Heart left ventricle (tissue), 16 donors: ENCODE measurements at regions not wholly inside any gene's neighbourhood (a gene's known extent, or its start where the extent isn't known, plus 50 kb on each side); places are given as distances from the start of the nearest gene placed in this dataset.

Experiments
- ATAC-seq, 4 donors: fragments of 200-7000 bp; cut with Tn5 transposase; one replicate each; pipeline ENCODE4 v1.9.1; 2020 to 2022; ENCODE audit warnings: moderate library complexity in 4 of 4, mild to moderate bottlenecking in 3 of 4, moderate number of reproducible peaks in 1 of 4
- DNase-seq, 5 donors: peaks; one replicate each; pipeline ENCODE4 v3.0.0-alpha.2; 2020
- H3K27ac ChIP-seq, 12 donors: fragments of 200-600 bp; sonication (generic) in 4 of 12; one replicate each; pipeline versions ENCODE4 v1.5.0 to v1.8.0; 2016 to 2022; ENCODE audit warnings: mild to moderate bottlenecking in 2 of 12
- H3K27me3 ChIP-seq, 9 donors: fragments of 200-600 bp; sonication (generic) in 2 of 9; one replicate each; pipeline versions ENCODE4 v1.5.1 to v1.8.0; 2016 to 2022; ENCODE audit warnings: mild to moderate bottlenecking in 3 of 9
- H3K36me3 ChIP-seq, 9 donors: fragments of 200-600 bp; sonication (generic) in 2 of 9; one replicate each; pipeline versions ENCODE4 v1.5.0 to v1.8.0; 2018 to 2022; ENCODE audit warnings: mild to moderate bottlenecking in 2 of 9
- H3K4me1 ChIP-seq, 12 donors: fragments of 200-600 bp; sonication (generic) in 4 of 12; one replicate each; pipeline versions ENCODE4 v1.5.0 to v1.8.0; 2016 to 2022; ENCODE audit warnings: mild to moderate bottlenecking in 3 of 12
- H3K4me3 ChIP-seq, 12 donors: fragments of 200-600 bp; sonication (generic) in 4 of 12; one replicate each; pipeline versions ENCODE4 v1.5.0 to v1.8.0; 2017 to 2022; ENCODE audit warnings: mild to moderate bottlenecking in 9 of 12, moderate library complexity in 4 of 12
- H3K9me3 ChIP-seq, 12 donors: fragments of 200-600 bp; sonication (generic) in 4 of 12; one replicate each; pipeline versions ENCODE4 v1.5.0 to v1.8.0; 2016 to 2022; ENCODE audit warnings: mild to moderate bottlenecking in 1 of 12
- CTCF ChIP-seq, 12 donors: fragments of 200-600 bp; sonication (generic) in 4 of 12; IDR thresholded peaks; one replicate each; pipeline versions ENCODE4 v1.5.0 to v1.8.0; 2018 to 2022; ENCODE audit warnings: antibody characterized with exemption in 12 of 12, mild to moderate bottlenecking in 5 of 12
- POLR2A ChIP-seq, 2 donors: fragments of 450-650 bp; IDR thresholded peaks; one replicate each; pipeline ENCODE4 v1.6.1; 2017; ENCODE audit warnings: antibody characterized with exemption in 2 of 2, mild to moderate bottlenecking in 2 of 2, moderate library complexity in 2 of 2
- WGBS, 4 donors: extraction: QIAGEN DNeasy Blood & Tissue Kit in 2 of 4; methylation state at CpG; one replicate each; pipeline versions ENCODE4 v1.1.5 to v1.1.7; 2013 to 2018; 5-methylcytosine and 5-hydroxymethylcytosine counted together
- intact Hi-C, 10 donors: fragments of 100-400 bp; cut with DNase I; formaldehyde crosslinking; loops; one replicate each; pipeline versions ENCODE4 v1.11.1 to v1.14.2; 2022
- donor health status: ischemic (EF 13 %, LVEDD 7.1; RV severe dilation, severe dysfunction).
- donor health status: healthy with polysubstance abuse.
- donor health status: DM: no; HTN: yes; CAD: no.
- donor health status: DM: no; HTN: no; CAD: no.
- donor health status: ischemic (EF 25% LVEDD 6.9; RV normal size, moderate dysfunction).
- donor health status: ischemic (EF 25% LVEDD 5.7; RV mildly dilated, moderate dysfunction).
- donor health status: healthy.
- donor health status: DM: yes; HTN: yes; CAD: no.
- donor health status: ischemic (EF 35%, LVEDD 5.7; RV mildly dilated, moderate dysfunction).
- donor health status: nonischemic (EF 11% LVEDD 7.7; RV severe dilation, severe dysfunction).
- donor health status: DM: yes; HTN: yes; CAD: no.
- donor health status: PGD.
- donor health status: ischemic (EF 29% LVEDD 5.4; RV normal size, mild dysfunction).
- donor health status: nonischemic (EF 23%, LVEDD 6.1; RV moderate dilation, normal function).

- ATAC-seq (no peak), DNase-seq (no peak)
- Histone ChIP-seq H3K27me3 (no peaks in the 10 kb centered on the region), H3K4me1 (peaks cover 0 to 18% (median 8%) of the 10 kb centered on the region in 12 donors), H3K36me3 (no peaks in the 10 kb centered on the region), H3K27ac (no peak overlapping the region), H3K9me3 (peaks cover 0 to 3% (median 0%) of the 10 kb centered on the region in 12 donors), H3K4me3 (no peak overlapping the region)
- TF ChIP-seq CTCF (IDR thresholded peaks at IDR 0.05) = no peak
- no peak for TF ChIP-seq POLR2A (IDR thresholded peaks at IDR 0.05)
- WGBS, 4 donors = 65 to 80% (median 75%) methylated on average over 2 of the region's 2 CpGs
- intact Hi-C loops = no loop called here
Observed at GRCh38 chr5:34505731-34506130, 150.4 kb upstream of the RAI14 start.

- Histone ChIP-seq H3K36me3 (no peaks in the 10 kb centered on the region), H3K9me3 (peaks cover 0 to 3% (median 0%) of the 10 kb centered on the region in 12 donors), H3K27ac (no peak overlapping the region), H3K4me1 (peaks cover 0 to 31% (median 9%) of the 10 kb centered on the region in 12 donors), H3K27me3 (no peaks in the 10 kb centered on the region), H3K4me3 (no peak overlapping the region)
- DNase-seq = no peak
- intact Hi-C loops = no loop called here
- ATAC-seq = no peak
- 86 to 92% (median 89%) methylated on average over 2 of the region's 2 CpGs for WGBS, 4 donors
- no peak for TF ChIP-seq POLR2A (IDR thresholded peaks at IDR 0.05)
- no peak for TF ChIP-seq CTCF (IDR thresholded peaks at IDR 0.05)
Observed at GRCh38 chr5:34507933-34508332, 148.2 kb upstream of the RAI14 start.

GRCh38 chr5:34509392-34509791, 146.7 kb upstream of the RAI14 start:
- H3K27ac ChIP-seq = no peak overlapping the region
- WGBS, 4 donors = 82 to 86% (median 83%) methylated on average over 2 of the region's 2 CpGs
- peaks cover 0 to 16% (median 0%) of the 10 kb centered on the region in 12 donors for H3K4me1 ChIP-seq
- DNase-seq (no peak), ATAC-seq (no peak)
- no peak overlapping the region for H3K4me3 ChIP-seq
- H3K27me3 ChIP-seq = no peaks in the 10 kb centered on the region
- peaks cover 0 to 3% (median 0%) of the 10 kb centered on the region in 12 donors for H3K9me3 ChIP-seq
- TF ChIP-seq POLR2A (IDR thresholded peaks at IDR 0.05) = no peak
- TF ChIP-seq CTCF (IDR thresholded peaks at IDR 0.05) = no peak
- no peaks in the 10 kb centered on the region for H3K36me3 ChIP-seq
- intact Hi-C loops = no loop called here

GRCh38 chr5:34510002-34510401, 146.1 kb upstream of the RAI14 start:
- H3K4me3 ChIP-seq = no peak overlapping the region
- WGBS, 4 donors = 57 to 71% (median 62%) methylated on average over 5 of the region's 5 CpGs
- H3K36me3 ChIP-seq = no peaks in the 10 kb centered on the region
- intact Hi-C loops = no loop called here
- no peak for TF ChIP-seq CTCF (IDR thresholded peaks at IDR 0.05)
- TF ChIP-seq POLR2A (IDR thresholded peaks at IDR 0.05) = no peak
- DNase-seq (no peak), ATAC-seq (no peak)
- H3K27me3 ChIP-seq = no peaks in the 10 kb centered on the region
- no peak overlapping the region for H3K27ac ChIP-seq
- peaks cover 0 to under 1% (median 0%) of the 10 kb centered on the region in 12 donors for H3K9me3 ChIP-seq
- H3K4me1 ChIP-seq = peaks cover 0 to 16% (median 0%) of the 10 kb centered on the region in 12 donors
